IPS DF 4.7 (cell line): ENCODE measurements at regions not wholly inside any gene's neighbourhood (a gene's known extent, or its start where the extent isn't known, plus 50 kb on each side); places are given as distances from the start of the nearest gene placed in this dataset.
"Not testable (repeated sequence)": the region's sequence is repeated elsewhere in the genome, so short reads cannot be mapped to it uniquely, and the experiment has no call there.

Experiments
- DNase-seq: peaks from one replicate; pipeline ENCODE4 v3.0.0-alpha.2; 2013; ENCODE audit warnings: low spot score; ENCODE audit errors: extremely low read depth

- no peak for DNase-seq
Observed at GRCh38 chr7:81294897-81295515, 376.2 kb upstream of the SEMA3C start.

GRCh38 chr7:81293806-81294205, 375.0 kb upstream of the SEMA3C start:
- DNase-seq: no peak

GRCh38 chr7:81286754-81287153, 367.9 kb upstream of the SEMA3C start:
- not testable (repeated sequence) for DNase-seq

GRCh38 chr7:81285142-81285871, 366.5 kb upstream of the SEMA3C start:
- DNase-seq: no peak

GRCh38 chr7:81284576-81284975, 365.7 kb upstream of the SEMA3C start:
- no peak for DNase-seq

- DNase-seq: no peak
Observed at GRCh38 chr7:81280531-81280930, 361.7 kb upstream of the SEMA3C start.

- no peak for DNase-seq
Observed at GRCh38 chr7:81277691-81278090, 358.8 kb upstream of the SEMA3C start.

- no peak for DNase-seq
Observed at GRCh38 chr7:81273601-81274397, 354.9 kb upstream of the SEMA3C start.

- DNase-seq: no peak
Observed at GRCh38 chr7:81272176-81272575, 353.3 kb upstream of the SEMA3C start.

- no peak for DNase-seq
Observed at GRCh38 chr7:81268551-81268950, 349.7 kb upstream of the SEMA3C start.

- no peak for DNase-seq
Observed at GRCh38 chr7:81267508-81267907, 348.7 kb upstream of the SEMA3C start.

GRCh38 chr7:81264116-81264515, 345.3 kb upstream of the SEMA3C start:
- no peak for DNase-seq

- no peak for DNase-seq
Observed at GRCh38 chr7:81260152-81260551, 341.3 kb upstream of the SEMA3C start.

GRCh38 chr7:81256991-81257390, 338.1 kb upstream of the SEMA3C start:
- DNase-seq: no peak

GRCh38 chr7:81248420-81248819, 329.6 kb upstream of the SEMA3C start:
- DNase-seq: no peak

GRCh38 chr7:81247364-81247763, 328.5 kb upstream of the SEMA3C start:
- not testable (repeated sequence) for DNase-seq

GRCh38 chr7:81245353-81245752, 326.5 kb upstream of the SEMA3C start:
- peak; percentile 22 for DNase-seq

- no peak for DNase-seq
Observed at GRCh38 chr7:81244224-81244623, 325.4 kb upstream of the SEMA3C start.

- DNase-seq: no peak
Observed at GRCh38 chr7:81236560-81236959, 317.7 kb upstream of the SEMA3C start.

- DNase-seq: no peak
Observed at GRCh38 chr7:81235997-81236396, 317.1 kb upstream of the SEMA3C start.

GRCh38 chr7:81234896-81235295, 316.0 kb upstream of the SEMA3C start:
- no peak for DNase-seq

- no peak for DNase-seq
Observed at GRCh38 chr7:81233208-81233940, 314.5 kb upstream of the SEMA3C start.
